Posterior cingulate gyrus (tissue), 11 donors: ENCODE measurements at regions not wholly inside any gene's neighbourhood (a gene's known extent, or its start where the extent isn't known, plus 50 kb on each side); places are given as distances from the start of the nearest gene placed in this dataset.
"Not testable (repeated sequence)": the region's sequence is repeated elsewhere in the genome, so short reads cannot be mapped to it uniquely, and the experiment has no call there.

Experiments used
- DNase-seq, 10 donors: peaks; one replicate each; pipeline versions ENCODE4 v3.0.0 to v3.0.0-alpha.2; 2020 to 2021; ENCODE audit warnings: mixed read lengths in 3 of 10
- intact Hi-C: fragments of 100-400 bp; cut with DNase I; formaldehyde crosslinking; loops from one replicate; pipeline ENCODE4 v1.15.1; 2023

DNA sequence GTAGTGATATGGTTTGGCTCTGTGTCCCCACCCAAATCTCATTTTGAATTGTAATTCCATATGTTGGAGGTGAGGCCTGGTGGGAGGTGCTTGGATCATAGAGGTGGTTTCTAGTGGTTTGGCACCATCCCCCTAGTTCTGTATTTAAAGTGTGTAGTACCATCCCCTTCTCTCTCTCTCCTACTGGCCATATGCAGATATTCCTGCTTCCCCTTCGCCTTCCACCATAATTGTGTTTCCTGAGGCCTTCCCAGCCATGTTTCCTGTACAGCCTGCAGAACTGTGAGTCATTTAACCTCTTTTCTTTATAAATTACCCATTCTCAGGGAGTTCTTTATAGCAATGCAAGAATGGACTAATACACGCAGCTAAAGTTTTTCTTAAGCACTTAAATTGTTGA is 340.0 kb downstream of the ANAPC1 start:
- intact Hi-C loops, DNase-seq: not testable (repeated sequence)

DNA sequence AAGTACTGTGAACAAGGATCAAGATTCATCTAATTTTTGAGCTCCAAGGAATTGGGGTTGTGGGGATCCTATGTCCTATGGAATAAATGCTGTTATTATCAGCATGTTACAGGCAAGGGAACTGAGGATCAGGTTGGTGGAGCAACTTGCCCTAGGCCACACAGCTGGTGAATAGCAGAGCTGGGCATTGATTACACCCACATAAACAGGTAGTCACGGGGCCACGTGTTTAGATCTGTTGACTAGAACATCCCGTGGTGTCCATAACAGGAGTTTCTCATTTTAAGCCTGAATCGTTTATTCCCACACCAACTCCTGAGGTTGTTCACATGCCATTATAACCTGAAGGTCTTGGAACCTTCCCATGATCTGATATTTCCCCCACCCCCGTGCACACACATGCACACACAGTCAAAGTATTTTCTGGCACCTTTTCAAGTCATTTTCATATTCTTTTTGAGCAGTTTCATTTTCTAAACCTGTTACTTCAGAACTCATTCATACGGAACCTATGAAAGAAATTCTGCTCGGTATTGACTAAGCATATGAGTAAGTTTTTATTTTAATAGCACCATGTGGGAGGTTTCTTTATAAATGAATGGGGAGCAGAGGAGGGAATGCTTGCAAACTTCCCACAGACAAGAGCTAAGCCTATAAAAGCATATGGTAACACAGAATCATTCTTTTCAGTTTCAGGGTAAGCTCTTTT is 338.1 kb downstream of the ANAPC1 start:
- DNase-seq, intact Hi-C loops: not testable (repeated sequence)

DNA sequence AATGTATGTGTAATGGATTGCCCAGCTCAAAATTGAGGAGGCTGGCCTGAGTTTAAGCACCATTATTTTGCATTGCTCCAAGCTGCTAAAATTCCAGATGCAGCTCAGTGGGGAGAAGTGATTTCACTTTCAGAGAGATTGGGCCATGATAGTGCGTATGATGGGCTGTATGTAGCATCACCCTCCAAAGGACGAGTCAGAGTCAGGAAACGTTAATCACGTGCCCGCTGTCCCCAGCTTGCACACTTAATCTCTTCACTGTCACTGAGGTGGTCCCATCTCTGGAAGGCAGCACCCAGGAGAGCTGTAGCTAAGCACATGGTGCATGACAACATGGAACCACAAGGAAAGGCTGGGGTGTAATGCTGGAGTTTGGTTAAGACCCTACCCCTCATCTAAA is 337.4 kb downstream of the ANAPC1 start:
- DNase-seq, intact Hi-C loops: not testable (repeated sequence)

DNA sequence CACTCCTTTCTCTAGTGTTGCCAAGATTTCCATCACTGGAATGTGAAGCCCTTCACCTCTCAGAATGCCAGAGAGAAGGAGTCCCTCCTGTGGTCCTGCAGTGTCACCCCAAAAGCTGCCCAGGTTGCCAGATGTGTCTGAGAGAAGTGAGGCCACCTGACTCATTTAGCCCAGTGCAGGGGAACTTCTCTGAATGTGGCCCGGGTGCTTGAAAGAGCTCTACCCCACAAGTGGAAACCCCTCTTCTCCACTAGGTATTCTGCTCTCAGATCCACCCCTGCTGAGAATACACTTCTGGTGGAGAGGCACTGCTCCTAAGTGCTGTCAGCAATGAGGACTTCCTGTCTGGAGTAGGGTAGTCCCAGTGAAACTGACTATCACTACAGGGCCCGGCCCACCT is 334.8 kb downstream of the ANAPC1 start:
- intact Hi-C loops, DNase-seq: not testable (repeated sequence)

DNA sequence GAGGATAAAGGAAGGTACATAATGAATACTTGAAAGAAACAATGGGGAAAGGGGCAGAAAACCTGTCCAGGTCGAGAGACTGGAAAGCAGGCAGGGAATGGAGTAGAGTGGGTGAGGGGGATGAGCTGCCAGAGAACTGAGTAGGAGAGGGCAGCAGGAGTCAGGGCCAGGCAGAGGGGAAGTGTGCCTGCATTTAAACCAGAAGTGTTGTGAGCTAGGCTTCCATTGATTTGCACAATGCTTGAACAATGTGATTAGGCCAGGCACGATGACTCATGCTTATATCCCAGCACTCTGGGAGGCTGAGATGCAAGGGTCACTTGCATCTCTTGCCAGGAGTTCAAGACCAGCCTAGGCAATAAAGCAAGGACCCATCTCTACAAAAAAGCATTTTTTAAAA is 332.6 kb downstream of the ANAPC1 start:
- intact Hi-C loops, DNase-seq: not testable (repeated sequence)

DNA sequence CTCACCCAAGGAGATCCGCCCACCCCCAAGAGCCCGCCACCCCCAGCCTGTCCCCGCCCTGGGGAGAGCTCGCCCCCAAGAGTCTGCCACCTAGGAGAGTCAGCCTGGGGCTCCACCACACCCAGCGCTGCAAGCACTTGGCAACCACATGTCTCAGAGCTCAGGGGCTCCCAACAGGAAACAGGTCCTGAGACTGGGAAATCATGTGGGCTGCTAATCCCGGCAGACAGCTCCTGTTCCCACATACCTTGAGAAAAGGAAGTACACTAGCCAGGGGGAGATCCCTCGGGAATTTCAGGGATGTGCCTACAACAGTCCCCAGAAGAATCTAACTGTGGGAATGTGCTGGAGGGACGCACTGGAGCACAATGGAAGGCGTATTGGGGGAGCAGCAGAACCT is 331.4 kb downstream of the ANAPC1 start:
- intact Hi-C loops = not testable (repeated sequence)

DNA sequence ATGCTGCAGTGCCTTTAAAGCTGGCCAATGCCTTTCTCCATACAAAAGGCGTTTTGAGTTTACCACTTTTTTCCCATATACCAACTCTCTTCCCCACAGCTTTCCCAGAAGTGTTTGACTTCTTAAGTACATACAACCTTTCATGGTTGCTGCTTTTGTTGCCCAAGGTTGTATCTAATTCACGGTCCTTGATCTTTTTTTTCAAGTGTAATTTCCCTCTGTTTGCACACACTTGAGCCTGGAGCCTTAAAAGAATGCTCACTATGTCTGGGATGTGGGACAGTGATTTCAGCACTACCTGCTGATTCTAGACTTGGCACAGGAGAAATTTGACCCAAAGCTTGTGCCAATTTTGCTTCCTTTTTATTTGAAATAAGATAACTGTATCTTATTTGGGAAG is 324.7 kb downstream of the ANAPC1 start:
- DNase-seq, intact Hi-C loops: not testable (repeated sequence)

More for the DNA sequence above, 331.4 kb downstream of the ANAPC1 start:
- DNase-seq = not testable (repeated sequence)

DNA sequence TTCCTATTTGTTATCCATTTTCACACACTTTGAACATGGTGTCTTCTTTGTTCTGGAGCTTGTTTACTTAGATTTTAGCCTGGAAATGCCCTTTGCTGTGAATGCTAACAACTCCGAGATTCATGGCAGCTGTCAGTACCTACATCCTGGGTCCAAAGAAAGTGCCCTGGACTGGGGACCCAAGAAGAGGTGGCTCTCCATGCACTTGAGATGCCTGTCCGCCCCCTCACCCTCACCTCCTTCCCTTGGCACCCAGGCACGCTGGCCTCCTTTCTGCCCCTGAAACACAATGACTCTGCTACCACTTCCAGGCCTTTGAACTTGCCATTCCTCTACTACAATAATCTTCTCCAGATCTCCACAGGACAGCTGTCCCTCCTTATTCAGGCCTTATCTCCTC is 324.2 kb downstream of the ANAPC1 start:
- intact Hi-C loops, DNase-seq: not testable (repeated sequence)

DNA sequence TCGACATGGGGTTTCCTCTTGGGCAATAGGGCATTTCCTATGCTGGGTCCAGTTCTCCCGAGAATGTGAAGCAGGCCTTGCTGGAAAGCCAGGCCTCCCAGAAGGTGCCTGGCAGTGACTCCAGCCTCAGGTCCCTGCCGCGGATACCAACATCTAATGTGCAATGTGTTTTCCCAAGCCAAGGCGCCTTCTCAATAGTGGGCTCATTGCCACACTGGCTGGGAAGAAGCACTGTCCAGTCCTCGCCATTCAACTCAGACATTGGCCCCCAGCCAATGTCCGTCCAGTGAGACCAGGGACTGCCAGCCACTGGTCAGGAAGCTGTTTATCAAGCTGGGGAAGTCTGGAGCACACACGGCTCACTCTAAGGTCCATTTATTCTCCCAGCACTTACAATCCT is 317.9 kb downstream of the ANAPC1 start:
- intact Hi-C loops = not testable (repeated sequence)
- DNase-seq = peak; percentile 4 to 81 (median 26)

DNA sequence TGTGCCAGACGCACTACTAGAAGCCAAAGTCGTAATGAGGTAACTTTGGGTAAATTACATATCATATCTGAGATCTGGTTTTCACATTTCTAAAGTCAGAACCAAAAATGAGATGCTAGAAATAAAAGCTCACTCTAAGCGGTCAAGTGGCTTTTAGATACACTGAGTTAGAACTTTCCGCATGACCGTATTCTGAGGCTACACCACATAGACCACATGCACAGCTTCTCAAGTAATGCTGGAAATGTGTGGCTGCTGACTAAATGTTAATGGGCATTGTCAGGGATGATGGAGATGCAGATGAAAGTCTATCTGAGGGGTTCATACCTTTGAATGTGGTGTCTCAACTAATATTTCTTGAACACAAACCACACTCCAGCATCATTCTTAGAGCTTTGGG is 316.8 kb downstream of the ANAPC1 start:
- intact Hi-C loops, DNase-seq: not testable (repeated sequence)

DNA sequence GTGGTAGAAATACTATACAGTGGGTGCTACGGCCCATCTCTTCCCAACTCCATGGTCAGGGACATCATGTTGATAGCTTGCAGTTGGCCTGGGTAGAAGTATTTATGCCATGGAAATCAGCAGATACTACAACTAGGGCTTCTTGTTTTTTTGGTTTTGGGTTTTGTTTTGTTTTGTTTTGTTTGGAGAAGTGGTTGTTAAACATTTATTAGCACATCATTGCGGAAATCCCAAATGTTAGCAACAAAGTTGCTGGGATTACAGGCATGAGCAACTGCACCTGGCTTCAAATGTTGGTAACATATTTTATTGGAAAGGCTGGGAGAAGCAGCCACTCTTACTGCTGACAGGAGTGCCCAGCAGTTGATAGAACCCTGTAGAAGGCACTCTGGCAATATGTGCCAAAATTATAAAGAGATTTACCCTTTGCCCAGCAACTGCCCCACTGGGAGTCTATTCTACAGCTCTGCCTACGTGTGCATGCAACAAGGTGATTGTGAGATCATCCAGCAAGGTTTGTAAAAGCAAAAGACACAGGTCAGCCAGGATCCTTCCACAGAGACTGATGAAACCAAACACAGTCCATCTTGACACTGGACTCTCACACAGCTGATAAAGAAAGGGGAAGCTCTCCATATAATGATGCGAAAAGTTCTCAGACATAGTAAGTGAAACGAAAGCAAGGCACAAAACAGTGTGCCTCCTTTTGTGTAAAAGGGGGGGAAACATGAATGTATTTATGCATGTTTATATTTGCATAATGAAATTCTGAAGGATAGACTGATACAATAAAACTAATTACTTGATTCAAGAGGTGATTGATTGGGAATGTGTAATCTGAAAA is 314.4 kb downstream of the ANAPC1 start:
- intact Hi-C loops, DNase-seq: not testable (repeated sequence)

DNA sequence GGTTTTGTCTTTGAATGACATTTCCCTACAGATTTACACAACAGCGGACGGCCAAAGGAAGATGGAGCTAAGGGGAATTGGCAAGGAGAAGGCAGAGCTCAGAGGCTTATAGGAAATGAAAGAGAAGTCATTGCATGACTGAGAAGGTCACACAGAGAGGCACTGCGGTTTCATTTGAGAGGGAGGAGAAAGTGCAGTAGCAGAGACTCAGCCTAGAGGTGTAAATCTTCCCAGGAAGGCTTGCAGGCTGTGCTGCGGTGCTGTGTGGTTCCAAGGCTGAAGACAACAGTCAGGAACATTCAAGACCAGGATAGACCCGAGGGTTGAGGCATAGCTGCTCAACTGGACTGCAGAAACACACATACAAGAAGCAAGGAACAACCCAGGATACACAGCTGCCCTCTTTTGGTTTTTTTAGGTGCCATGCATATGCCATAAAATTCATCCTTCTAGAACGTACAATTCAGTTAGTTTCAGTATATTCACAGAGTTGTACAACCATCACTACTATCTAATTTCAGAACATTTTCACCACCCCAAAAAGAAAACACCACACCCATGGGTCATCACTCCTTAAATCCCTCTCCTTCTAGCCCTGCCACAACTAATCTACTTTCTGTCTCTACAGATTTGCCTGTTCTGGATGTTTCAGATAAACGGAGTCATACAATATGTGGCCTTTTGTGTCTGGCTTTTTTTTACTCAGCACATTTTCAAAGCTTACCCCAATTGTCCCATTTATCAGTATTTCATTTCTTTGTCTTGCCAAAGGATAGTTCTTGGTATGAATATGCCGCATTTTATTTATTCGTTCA is 313.5 kb downstream of the ANAPC1 start:
- DNase-seq, intact Hi-C loops: not testable (repeated sequence)

DNA sequence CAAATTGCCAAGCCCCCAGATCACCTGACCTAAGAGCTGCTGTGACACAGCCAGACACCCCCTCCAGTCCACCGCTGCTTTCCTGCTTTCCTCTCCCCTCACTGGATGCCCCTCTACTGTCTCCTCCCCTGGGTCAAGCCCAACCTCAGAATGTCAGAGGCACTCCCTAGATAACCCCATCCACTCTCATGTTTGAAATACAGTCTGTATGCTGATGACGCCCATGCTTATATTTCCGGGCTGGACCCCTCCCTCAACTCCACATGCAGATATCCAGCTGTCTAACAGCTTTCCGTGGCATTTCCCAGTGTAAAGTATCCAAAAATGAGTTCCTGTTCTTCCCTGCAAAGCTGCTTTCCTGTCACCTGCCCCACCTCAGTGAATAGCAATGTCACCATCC is 309.2 kb downstream of the ANAPC1 start:
- DNase-seq, intact Hi-C loops: not testable (repeated sequence)

DNA sequence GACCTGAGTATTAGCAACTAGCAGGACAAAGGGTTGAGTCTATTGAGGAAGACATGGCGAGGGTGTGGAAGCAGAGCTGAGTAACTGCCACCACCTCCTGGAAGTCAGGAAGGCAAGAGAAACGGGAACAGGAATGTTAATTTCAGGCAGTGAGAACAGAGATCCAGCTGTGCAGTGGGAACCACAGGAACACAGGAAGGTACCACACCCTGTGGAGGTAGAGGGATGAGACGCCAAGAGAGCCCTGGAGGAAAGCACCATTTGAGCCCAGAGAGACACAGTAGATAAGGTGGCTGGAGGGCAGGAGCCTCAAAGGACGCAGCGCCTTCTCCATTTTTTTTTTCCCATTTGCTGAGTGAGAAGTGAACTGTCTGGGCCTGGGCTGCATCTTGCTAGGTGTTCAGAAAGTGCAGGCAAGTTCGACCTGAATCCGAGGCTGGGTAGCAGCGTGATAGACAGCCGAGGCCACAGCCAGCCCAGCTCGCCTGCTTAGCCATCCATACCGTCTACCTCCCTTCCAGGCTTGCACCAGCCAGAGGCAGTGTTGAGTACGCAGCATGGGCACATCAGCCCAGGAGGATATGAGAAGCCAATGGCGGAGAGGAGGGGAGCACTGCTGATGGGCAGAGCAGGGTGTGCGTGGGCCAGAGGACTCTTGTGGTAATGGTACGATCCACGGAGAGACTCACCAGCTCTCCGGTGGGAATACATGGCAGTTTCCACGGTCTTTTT is 306.7 kb downstream of the ANAPC1 start:
- intact Hi-C loops, DNase-seq: not testable (repeated sequence)

DNA sequence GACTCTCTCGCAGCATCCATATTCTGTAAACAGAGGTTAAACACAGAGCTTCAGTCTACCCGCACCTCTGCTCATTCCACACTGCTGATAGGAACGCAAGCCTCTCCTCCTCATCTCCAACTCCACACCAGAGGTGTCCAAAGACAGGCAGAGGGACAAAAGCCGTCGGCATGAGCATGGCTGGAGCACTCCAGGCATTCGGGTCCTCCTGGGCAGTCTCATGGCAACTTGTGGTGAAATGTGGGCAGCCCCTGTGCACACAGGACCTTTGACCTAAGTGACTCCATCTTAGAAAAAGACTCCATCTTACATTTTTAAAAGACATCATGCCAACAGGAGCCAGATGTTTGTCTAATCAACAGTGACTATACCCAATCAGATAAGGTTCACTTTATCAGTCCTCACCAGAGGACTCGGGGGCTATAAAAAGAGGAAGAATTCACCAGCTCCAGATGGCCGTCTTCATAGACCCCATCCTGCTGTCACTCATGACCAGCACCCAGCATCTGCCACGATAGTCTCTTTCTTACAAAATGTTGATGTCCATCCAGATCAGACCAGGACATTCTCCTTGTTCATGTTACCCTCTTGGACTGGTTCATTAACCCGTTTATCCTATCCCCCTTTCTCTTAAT is 304.4 kb downstream of the ANAPC1 start:
- intact Hi-C loops, DNase-seq: not testable (repeated sequence)

DNA sequence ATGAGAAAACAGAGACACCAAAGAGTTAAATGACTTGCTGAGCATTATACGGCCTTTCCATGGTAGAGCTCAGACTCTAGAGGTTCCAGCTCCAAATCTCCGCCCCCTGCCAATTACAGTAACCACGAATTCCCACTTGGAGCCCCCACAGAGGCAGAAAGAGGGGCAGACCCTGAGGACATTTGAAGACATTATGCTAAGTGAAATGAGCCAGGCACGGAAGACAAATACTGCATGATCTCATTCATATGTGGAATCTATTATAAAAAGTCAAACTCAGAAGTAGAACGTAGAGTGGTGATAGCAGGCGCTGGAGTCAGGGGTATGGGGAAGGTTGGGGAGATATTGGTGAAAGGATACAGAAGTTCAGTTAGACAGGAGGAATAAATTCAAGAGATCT is 303.4 kb downstream of the ANAPC1 start:
- DNase-seq, intact Hi-C loops: not testable (repeated sequence)

DNA sequence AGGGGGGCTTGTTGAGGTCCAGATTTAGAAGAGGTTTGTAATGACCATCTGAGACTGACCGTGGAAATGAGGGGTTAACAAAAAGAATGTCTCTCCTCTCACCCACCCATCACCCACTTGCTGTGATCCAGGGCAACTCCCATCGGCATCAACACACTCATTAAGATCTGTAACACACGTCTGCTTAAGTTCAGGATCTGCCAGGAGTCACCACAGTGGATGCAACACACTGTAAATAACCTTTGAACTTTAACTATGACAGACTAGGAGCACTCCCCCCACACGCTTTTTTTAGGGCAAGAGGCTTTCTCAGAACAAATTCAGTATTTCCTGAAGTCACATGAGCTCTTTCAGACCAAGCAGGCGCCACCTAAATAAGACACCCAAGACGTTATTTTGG is 301.9 kb downstream of the ANAPC1 start:
- DNase-seq, intact Hi-C loops: not testable (repeated sequence)

DNA sequence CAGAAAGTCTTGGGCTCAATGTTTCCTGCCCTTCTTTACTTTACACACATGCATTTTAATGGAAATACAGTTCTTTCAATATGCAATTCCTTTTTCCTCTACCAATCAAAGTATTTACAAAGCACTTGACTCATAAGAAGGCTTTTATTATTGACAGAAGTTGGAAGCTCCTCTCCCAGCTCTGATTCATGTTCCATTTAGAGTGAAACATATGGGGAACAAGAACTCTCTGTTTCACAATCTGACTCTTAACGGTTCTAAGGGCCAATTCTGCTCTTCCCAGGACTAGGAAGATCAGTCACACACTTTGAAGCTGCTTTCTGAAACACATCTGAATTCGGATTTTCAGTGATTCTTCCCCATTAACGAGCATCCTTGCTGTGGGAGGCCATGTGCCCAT is 300.5 kb downstream of the ANAPC1 start:
- DNase-seq, intact Hi-C loops: not testable (repeated sequence)

DNA sequence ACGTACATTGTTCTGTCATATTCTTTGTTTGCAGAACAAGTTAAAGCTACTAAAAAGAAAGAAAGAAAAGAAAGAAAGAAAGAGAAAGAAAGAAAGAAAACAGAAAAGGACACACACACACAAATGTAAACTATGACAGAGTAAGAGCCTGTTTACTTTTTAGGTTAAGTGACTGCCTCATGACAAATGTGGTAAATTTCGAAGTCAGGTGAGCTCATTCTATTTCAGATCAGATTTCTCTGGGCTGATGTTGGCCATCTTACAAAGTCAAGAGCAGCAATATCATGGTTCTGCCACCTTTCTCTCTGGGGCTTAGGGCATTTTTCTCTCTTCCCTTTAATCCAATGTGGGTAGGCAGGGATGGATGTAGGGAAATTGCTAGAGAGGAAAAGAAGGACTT is 299.5 kb downstream of the ANAPC1 start:
- intact Hi-C loops, DNase-seq: not testable (repeated sequence)
